Adrenal gland (tissue), 9 donors: ENCODE measurements at regions not wholly inside any gene's neighbourhood (a gene's known extent, or its start where the extent isn't known, plus 50 kb on each side); places are given as distances from the start of the nearest gene placed in this dataset.

Experiments
- DNase-seq, 7 donors: peaks; one replicate each; pipeline ENCODE4 v3.0.0-alpha.2; 2019 to 2020
- H3K27ac ChIP-seq, 5 donors: fragments of 200-600 bp; sonication (generic) in 4 of 5; 1 replicate in 3 of 5; 2 replicates in 2 of 5; pipeline versions ENCODE4 v1.5.1 to v1.8.0; 2016 to 2020; ENCODE audit warnings: mild to moderate bottlenecking in 1 of 5
- H3K27me3 ChIP-seq: fragments of 200-600 bp; 2 replicates; pipeline ENCODE4 v1.8.0; 2021
- H3K36me3 ChIP-seq, 2 donors: fragments of 200-600 bp; replicated peaks in 1 of 2; 1 replicate in 1 of 2; 2 replicates in 1 of 2; pipeline versions ENCODE4 v1.5.1 to v1.8.0; 2018 to 2022
- H3K4me1 ChIP-seq, 2 donors: fragments of 200-600 bp; replicated peaks in 1 of 2; 1 replicate in 1 of 2; 2 replicates in 1 of 2; pipeline versions ENCODE4 v1.5.1 to v1.8.0; 2018 to 2021
- H3K4me3 ChIP-seq, 4 donors: fragments of 200-600 bp; sonication (generic) in 3 of 4; one replicate each; pipeline ENCODE4 v1.5.1; 2016 to 2018
- H3K9me3 ChIP-seq, 3 donors: fragments of 200-600 bp; sonication (generic) in 1 of 3; replicated peaks in 1 of 3; 1 replicate in 2 of 3; 2 replicates in 1 of 3; pipeline versions ENCODE4 v1.5.1 to v1.8.0; 2016 to 2021
- POLR2A ChIP-seq, 2 donors: fragments of 450-650 bp; IDR thresholded peaks; one replicate each; pipeline ENCODE4 v1.6.1; 2017; ENCODE audit warnings: antibody characterized with exemption in 2 of 2, mild to moderate bottlenecking in 2 of 2, moderate library complexity in 1 of 2
- WGBS, 4 donors: extraction: QIAGEN DNeasy Blood & Tissue Kit in 2 of 4; methylation state at CpG; one replicate each; pipeline versions ENCODE4 v1.1.5 to v1.1.7; 2013 to 2017; 5-methylcytosine and 5-hydroxymethylcytosine counted together
- intact Hi-C, 2 donors: fragments of 100-400 bp; cut with DNase I; formaldehyde crosslinking; loops; one replicate each; pipeline versions ENCODE4 v1.14.1 to v1.15.0; 2022 to 2023
- TF ChIP-seq, protein P1 (sequence below), 6 experiments: fragments of 450-650 bp in 4 of 6; fragments of 200-600 bp in 2 of 6; sonication (generic) in 1 of 6; IDR thresholded peaks; 1 replicate in 5 of 6; 2 replicates in 1 of 6; pipeline versions ENCODE4 v1.5.1 to v1.8.0; 2016 to 2021; ENCODE audit warnings: antibody characterized with exemption in 6 of 6, mild to moderate bottlenecking in 2 of 6, moderate library complexity in 1 of 6
- donor health status: healthy with polysubstance abuse.
- donor health status: Bipolar disorder and iron deficiency.
- donor health status: DM: yes; HTN: yes; CAD: no.
- donor health status: DM: no; HTN: no; CAD: no.
- donor health status: DM: no; HTN: no; CAD: no.

GRCh38 chr18:79606621-79607331, 72.8 kb upstream of the CTDP1 start:
- no peak overlapping the region for H3K27ac ChIP-seq
- no peak overlapping the region for H3K4me3 ChIP-seq
- TF ChIP-seq, protein P1, sequence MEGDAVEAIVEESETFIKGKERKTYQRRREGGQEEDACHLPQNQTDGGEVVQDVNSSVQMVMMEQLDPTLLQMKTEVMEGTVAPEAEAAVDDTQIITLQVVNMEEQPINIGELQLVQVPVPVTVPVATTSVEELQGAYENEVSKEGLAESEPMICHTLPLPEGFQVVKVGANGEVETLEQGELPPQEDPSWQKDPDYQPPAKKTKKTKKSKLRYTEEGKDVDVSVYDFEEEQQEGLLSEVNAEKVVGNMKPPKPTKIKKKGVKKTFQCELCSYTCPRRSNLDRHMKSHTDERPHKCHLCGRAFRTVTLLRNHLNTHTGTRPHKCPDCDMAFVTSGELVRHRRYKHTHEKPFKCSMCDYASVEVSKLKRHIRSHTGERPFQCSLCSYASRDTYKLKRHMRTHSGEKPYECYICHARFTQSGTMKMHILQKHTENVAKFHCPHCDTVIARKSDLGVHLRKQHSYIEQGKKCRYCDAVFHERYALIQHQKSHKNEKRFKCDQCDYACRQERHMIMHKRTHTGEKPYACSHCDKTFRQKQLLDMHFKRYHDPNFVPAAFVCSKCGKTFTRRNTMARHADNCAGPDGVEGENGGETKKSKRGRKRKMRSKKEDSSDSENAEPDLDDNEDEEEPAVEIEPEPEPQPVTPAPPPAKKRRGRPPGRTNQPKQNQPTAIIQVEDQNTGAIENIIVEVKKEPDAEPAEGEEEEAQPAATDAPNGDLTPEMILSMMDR (IDR thresholded peaks at IDR 0.05) = no peak
- no peak for TF ChIP-seq POLR2A (IDR thresholded peaks at IDR 0.05)
- H3K36me3 ChIP-seq = no peaks in the 10 kb centered on the region
- 82 to 86% (median 85%) methylated on average over 12 to 31 of the region's 31 CpGs for WGBS, 4 donors
- no peaks in the 10 kb centered on the region for H3K9me3 ChIP-seq
- no peaks in the 10 kb centered on the region for H3K4me1 ChIP-seq
- H3K27me3 ChIP-seq = peaks cover 8% of the 10 kb centered on the region
- intact Hi-C loops = no loop called here
- peak in 1 of 7 donors; percentile 10 for DNase-seq

- WGBS, 4 donors = 69 to 87% (median 80%) methylated on average over 8 to 25 of the region's 25 CpGs
- Histone ChIP-seq H3K27me3 (peaks cover 8% of the 10 kb centered on the region), H3K9me3 (no peaks in the 10 kb centered on the region), H3K4me3 (no peak overlapping the region), H3K27ac (no peak overlapping the region), H3K4me1 (no peaks in the 10 kb centered on the region), H3K36me3 (no peaks in the 10 kb centered on the region)
- TF ChIP-seq, protein P1 (IDR thresholded peaks at IDR 0.05) = no peak
- no peak for TF ChIP-seq POLR2A (IDR thresholded peaks at IDR 0.05)
- intact Hi-C loops = no loop called here
- DNase-seq = peak in 2 of 7 donors; percentile 1 to 9
Observed at GRCh38 chr18:79607361-79607952, 72.1 kb upstream of the CTDP1 start.

DNA sequence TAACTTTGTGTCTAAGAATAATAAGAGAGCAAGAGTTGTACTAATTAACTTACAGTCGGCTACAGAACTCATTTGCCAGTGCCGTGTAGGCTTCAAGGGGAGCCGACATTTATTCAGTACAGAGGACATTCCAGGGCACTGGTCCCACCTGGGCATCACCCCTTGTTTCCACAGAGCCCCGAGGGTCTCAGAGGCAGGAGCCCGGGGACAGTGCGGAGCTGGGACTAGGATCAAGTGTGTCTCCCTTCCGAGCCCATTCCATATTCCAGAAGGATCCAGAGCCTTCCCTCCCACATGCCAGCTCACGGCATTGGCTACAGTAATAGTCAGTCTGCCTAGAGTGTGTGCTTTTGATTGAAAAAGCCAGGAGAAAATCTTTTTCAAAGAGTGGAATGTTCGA, 71.5 kb upstream of the CTDP1 start:
- no peaks in the 10 kb centered on the region for H3K9me3 ChIP-seq
- DNase-seq = peak in 1 of 7 donors; percentile 5
- H3K27ac ChIP-seq = no peak overlapping the region
- peaks cover 8% of the 10 kb centered on the region for H3K27me3 ChIP-seq
- 72 to 83% (median 74%) methylated on average over 6 to 9 of the region's 9 CpGs for WGBS, 4 donors
- intact Hi-C loops = no loop called here
- H3K36me3 ChIP-seq = no peaks in the 10 kb centered on the region
- H3K4me3 ChIP-seq = no peak overlapping the region
- TF ChIP-seq, protein P1 (IDR thresholded peaks at IDR 0.05) = no peak
- no peak for TF ChIP-seq POLR2A (IDR thresholded peaks at IDR 0.05)
- no peaks in the 10 kb centered on the region for H3K4me1 ChIP-seq

DNA sequence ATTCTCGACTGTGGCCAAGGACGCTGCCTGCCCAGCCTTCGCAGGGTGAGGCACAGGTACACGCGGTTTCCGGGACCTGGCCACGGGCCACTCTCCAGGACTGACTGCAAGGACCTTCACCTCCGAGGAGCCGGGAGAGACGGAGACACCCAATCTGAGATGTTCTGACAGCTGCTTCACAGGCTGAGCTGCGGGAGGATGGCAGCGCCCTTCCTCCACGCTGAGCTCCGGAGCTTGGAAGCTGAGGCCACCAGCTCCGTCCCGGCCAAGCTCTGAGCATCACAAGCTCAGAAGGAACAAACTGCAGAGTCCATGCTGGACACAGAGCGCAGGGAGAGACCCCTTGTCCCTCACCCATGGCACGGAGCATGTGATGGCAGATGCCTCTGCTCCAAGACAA, 71.1 kb upstream of the CTDP1 start:
- Histone ChIP-seq H3K36me3 (no peaks in the 10 kb centered on the region), H3K4me3 (no peak overlapping the region), H3K9me3 (no peaks in the 10 kb centered on the region), H3K27ac (no peak overlapping the region), H3K27me3 (peaks cover 8% of the 10 kb centered on the region), H3K4me1 (no peaks in the 10 kb centered on the region)
- intact Hi-C loops = no loop called here
- WGBS, 4 donors = 47 to 68% (median 62%) methylated on average over 8 to 18 of the region's 18 CpGs
- TF ChIP-seq, protein P1 (IDR thresholded peaks at IDR 0.05) = no peak
- TF ChIP-seq POLR2A (IDR thresholded peaks at IDR 0.05) = no peak
- peak in 2 of 7 donors; percentile 5 to 7 for DNase-seq
